Stomach (tissue), 8 donors: ENCODE measurements at regions not wholly inside any gene's neighbourhood (a gene's known extent, or its start where the extent isn't known, plus 50 kb on each side); places are given as distances from the start of the nearest gene placed in this dataset.

ENCODE experiments used
- DNase-seq, 2 donors: peaks; one replicate each; pipeline versions ENCODE4 v3.0.0 to v3.0.0-alpha.2; 2013 to 2019
- H3K27ac ChIP-seq, 5 donors: fragments of 200-600 bp in 4 of 5; sonication (generic) in 4 of 5; one replicate each; pipeline ENCODE4 v1.5.1; 2013 to 2019; ENCODE audit warnings: mild to moderate bottlenecking in 1 of 5, moderate library complexity in 1 of 5
- H3K27me3 ChIP-seq, 3 donors: fragments of 200-600 bp; sonication (generic); one replicate each; pipeline ENCODE4 v1.5.1; 2017 to 2019; ENCODE audit warnings: mixed run types in 1 of 3
- H3K36me3 ChIP-seq, 4 donors: fragments of 200-600 bp; sonication (generic); 1 replicate in 3 of 4; 2 replicates in 1 of 4; pipeline ENCODE4 v1.5.1; 2016 to 2019
- H3K4me1 ChIP-seq, 4 donors: fragments of 200-600 bp; sonication (generic); one replicate each; pipeline ENCODE4 v1.5.1; 2016 to 2019
- H3K4me3 ChIP-seq, 4 donors: fragments of 200-600 bp; sonication (generic) in 3 of 4; one replicate each; pipeline ENCODE4 v1.5.1; 2016 to 2019; ENCODE audit warnings: mild to moderate bottlenecking in 1 of 4
- H3K9me3 ChIP-seq, 4 donors: fragments of 200-600 bp; sonication (generic); one replicate each; pipeline ENCODE4 v1.5.1; 2016 to 2019
- CTCF ChIP-seq, 7 experiments: fragments of 450-650 bp in 4 of 7; fragments of 200-600 bp in 3 of 7; sonication (generic) in 3 of 7; IDR thresholded peaks; one replicate each; pipeline ENCODE4 v1.5.1; 2016 to 2019; ENCODE audit warnings: antibody characterized with exemption in 7 of 7, control low read depth in 2 of 7, mild to moderate bottlenecking in 1 of 7
- EP300 ChIP-seq: sonication (generic); formaldehyde crosslinking; IDR thresholded peaks from one replicate; pipeline ENCODE4 v1.6.1; 2017; ENCODE audit warnings: antibody characterized with exemption
- POLR2A ChIP-seq, 4 donors: fragments of 450-650 bp; IDR thresholded peaks; one replicate each; pipeline ENCODE4 v1.6.1; 2016; ENCODE audit warnings: antibody characterized with exemption in 4 of 4, control low read depth in 2 of 4, mild to moderate bottlenecking in 1 of 4, moderate library complexity in 1 of 4
- POLR2AphosphoS5 ChIP-seq, 3 donors: sonication (generic); formaldehyde crosslinking; IDR thresholded peaks; one replicate each; pipeline ENCODE4 v1.6.1; 2016; ENCODE audit warnings: antibody characterized with exemption in 3 of 3
- WGBS, 5 donors: extraction: QIAGEN DNeasy Blood & Tissue Kit in 3 of 5; methylation state at CpG; one replicate each; pipeline versions ENCODE4 v1.1.5 to v1.1.7; 2013 to 2018; 5-methylcytosine and 5-hydroxymethylcytosine counted together
- intact Hi-C: fragments of 100-400 bp; cut with DNase I; formaldehyde crosslinking; loops from one replicate; pipeline ENCODE4 v1.15.1; 2023; ENCODE audit warnings: low total_unique reads
- donor health status: healthy with polysubstance abuse.
- donor health status: Bipolar disorder and iron deficiency.
- donor health status: healthy.

GRCh38 chr15:95609096-95609495, 721.4 kb upstream of the NR2F2 start:
- intact Hi-C loops = loop anchor here (5.0 kb wide), 1 partner anchor 52 kb away; no protein-coding TSS in a partner anchor
- no peak overlapping the region for H3K27ac ChIP-seq
- WGBS, 5 donors = 79 to 88% (median 82%) methylated on average over 3 of the region's 3 CpGs
- DNase-seq = no peak
- H3K4me3 ChIP-seq = no peak overlapping the region
- no peaks in the 10 kb centered on the region for H3K9me3 ChIP-seq
- H3K4me1 ChIP-seq = peaks cover 0 to 15% (median 3%) of the 10 kb centered on the region in 4 donors
- no peak for TF ChIP-seq EP300
- no peak for TF ChIP-seq POLR2A (IDR thresholded peaks at IDR 0.05)
- no peak for TF ChIP-seq CTCF (IDR thresholded peaks at IDR 0.05)
- TF ChIP-seq POLR2AphosphoS5 (IDR thresholded peaks at IDR 0.05) = no peak
- no peaks in the 10 kb centered on the region for H3K27me3 ChIP-seq
- no peaks in the 10 kb centered on the region for H3K36me3 ChIP-seq

- intact Hi-C loops = no loop called here
- Histone ChIP-seq H3K4me1 (peaks cover 0 to 12% (median 0%) of the 10 kb centered on the region in 4 donors), H3K9me3 (no peaks in the 10 kb centered on the region), H3K4me3 (no peak overlapping the region), H3K27ac (no peak overlapping the region), H3K36me3 (no peaks in the 10 kb centered on the region), H3K27me3 (no peaks in the 10 kb centered on the region)
- WGBS, 5 donors = 61 to 75% (median 69%) methylated on average over 2 of the region's 2 CpGs
- TF ChIP-seq CTCF (IDR thresholded peaks at IDR 0.05) (no peak), POLR2AphosphoS5 (IDR thresholded peaks at IDR 0.05) (no peak), EP300 (no peak), POLR2A (IDR thresholded peaks at IDR 0.05) (no peak)
- DNase-seq = no peak
These were observed 719.6 kb upstream of the NR2F2 start for GRCh38 chr15:95610945-95611344.

GRCh38 chr15:95615436-95615835, 715.1 kb upstream of the NR2F2 start:
- TF ChIP-seq CTCF (IDR thresholded peaks at IDR 0.05) = no peak
- 38 to 44% (median 43%) methylated on average over 3 of the region's 3 CpGs for WGBS, 5 donors
- no peaks in the 10 kb centered on the region for H3K36me3 ChIP-seq
- H3K9me3 ChIP-seq = no peaks in the 10 kb centered on the region
- H3K4me1 ChIP-seq = peaks cover 0 to 12% (median 0%) of the 10 kb centered on the region in 4 donors
- H3K27me3 ChIP-seq = no peaks in the 10 kb centered on the region
- H3K4me3 ChIP-seq = no peak overlapping the region
- intact Hi-C loops = no loop called here
- DNase-seq = no peak
- H3K27ac ChIP-seq = no peak overlapping the region

GRCh38 chr15:95616306-95616705, 714.2 kb upstream of the NR2F2 start:
- no peak for DNase-seq
- WGBS, 5 donors = 92 to 98% (median 95%) methylated on average over 2 of the region's 2 CpGs
- Histone ChIP-seq H3K4me1 (peaks cover 0 to 12% (median 0%) of the 10 kb centered on the region in 4 donors), H3K9me3 (no peaks in the 10 kb centered on the region), H3K27me3 (no peaks in the 10 kb centered on the region), H3K27ac (no peak overlapping the region), H3K4me3 (no peak overlapping the region), H3K36me3 (no peaks in the 10 kb centered on the region)
- intact Hi-C loops = no loop called here
- TF ChIP-seq POLR2A (IDR thresholded peaks at IDR 0.05) (no peak), CTCF (IDR thresholded peaks at IDR 0.05) (no peak), EP300 (no peak), POLR2AphosphoS5 (IDR thresholded peaks at IDR 0.05) (no peak)
